HG02840 (cell line): ENCODE measurements at regions not wholly inside any gene's neighbourhood (a gene's known extent, or its start where the extent isn't known, plus 50 kb on each side); places are given as distances from the start of the nearest gene placed in this dataset.
"Not testable (repeated sequence)": the region's sequence is repeated elsewhere in the genome, so short reads cannot be mapped to it uniquely, and the experiment has no call there.

ENCODE experiments used
- ATAC-seq: cut with Tn5 transposase; IDR thresholded peaks from one replicate; pipeline ENCODE4 v1.9.1; 2021; ENCODE audit warnings: mild to moderate bottlenecking, moderate library complexity, moderate number of reproducible peaks; ENCODE audit not compliant: unreplicated experiment, low FRiP score

DNA sequence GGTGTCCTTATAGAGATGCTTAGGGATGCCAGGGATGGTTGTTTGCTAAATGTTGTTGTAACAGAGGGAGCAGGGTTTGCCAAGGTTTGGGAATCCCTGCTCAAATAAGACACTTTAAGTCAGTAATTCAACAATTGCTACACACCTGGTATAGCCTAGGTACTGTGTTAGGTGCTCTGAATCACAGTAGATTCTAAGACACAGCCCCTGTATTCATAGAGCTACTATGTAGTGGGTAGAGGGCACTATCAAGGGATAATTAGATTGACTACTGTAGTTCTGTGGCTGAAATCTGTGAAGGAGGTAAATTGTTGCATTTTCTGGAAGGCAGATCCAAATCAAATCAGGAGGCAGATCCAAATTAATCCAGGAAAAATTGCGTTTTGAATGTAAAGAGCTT, 149.2 kb downstream of the C12orf75 start:
- no peak for ATAC-seq

DNA sequence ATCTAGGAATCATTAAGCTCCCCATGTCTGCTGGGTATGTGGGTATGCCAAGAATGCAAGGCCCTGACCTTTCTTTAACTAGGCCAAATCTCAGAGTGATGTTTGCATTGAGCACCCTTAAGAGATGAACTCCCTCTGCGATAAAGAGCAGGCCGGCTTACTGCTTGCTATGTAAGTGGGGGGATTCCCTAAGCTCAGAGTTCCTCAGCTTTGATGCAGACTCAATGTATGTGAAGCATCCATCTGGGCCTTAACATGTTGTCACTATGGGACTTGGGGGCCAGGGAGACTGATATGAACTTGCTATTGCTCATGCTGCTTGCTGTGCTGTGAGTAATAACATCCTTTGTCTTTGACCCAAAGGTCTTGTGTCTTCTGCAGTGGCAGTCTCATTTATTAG, 149.7 kb downstream of the C12orf75 start:
- ATAC-seq = no peak

DNA sequence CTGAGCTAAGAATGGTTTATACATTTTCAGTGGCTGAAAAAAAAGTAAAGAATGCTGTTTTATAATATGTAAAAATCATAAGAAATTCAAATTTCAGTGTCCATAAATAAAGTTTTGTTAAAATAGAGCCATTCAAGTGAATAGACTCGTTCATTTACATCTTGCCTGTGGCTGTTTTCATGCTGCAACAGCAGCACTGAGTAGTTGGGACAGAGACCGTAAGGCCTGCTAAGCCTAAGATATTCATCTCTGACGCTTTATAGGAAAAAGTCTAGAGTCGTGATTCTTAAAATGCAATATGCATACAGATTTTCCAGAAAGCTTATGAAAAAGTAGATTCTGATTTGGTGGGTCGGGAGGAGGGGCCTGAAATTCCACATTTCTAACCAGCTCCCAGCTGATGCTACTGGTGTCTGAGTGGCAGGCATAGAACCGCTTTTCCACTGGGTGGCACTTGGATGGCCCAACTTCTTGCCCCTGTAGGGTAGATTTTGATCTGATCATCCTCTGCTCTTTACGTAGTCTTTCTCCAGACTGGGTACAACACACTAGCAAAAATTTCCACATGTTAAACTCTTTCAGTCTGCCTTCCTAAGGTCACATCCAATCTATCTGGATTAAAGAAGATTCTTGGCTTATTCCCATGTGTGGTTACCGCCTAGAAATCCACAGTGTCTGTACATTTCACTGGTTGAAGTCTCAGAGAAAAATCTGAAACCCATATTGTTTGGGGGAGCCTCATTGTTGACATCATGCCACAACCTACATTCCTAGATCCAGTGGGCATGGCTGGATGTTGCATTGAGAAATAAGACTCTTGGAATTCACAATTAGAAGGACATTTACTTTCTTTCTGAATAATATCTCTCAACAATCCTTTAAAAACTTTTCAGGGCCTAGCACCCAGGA, 151.2 kb downstream of the C12orf75 start:
- no peak for ATAC-seq

DNA sequence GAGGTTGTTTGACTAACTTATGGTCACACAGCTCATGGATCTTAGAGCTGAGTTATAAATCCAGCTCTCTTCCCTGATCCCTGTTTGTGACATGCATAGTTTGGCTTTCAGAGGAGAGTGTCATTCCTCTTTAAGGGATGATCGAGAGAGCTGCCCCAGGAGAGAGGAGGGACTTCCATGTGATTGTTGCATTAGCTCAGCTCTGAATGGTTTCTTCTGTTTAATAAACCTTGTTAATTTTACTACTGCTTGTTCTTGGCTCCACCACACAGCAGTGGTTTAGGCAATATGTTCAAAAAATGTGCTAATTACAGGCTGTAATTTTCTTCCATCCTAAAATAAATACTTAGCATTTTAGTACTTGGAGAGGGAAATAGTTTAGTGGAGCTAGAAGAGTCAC, 152.5 kb downstream of the C12orf75 start:
- ATAC-seq = no peak

DNA sequence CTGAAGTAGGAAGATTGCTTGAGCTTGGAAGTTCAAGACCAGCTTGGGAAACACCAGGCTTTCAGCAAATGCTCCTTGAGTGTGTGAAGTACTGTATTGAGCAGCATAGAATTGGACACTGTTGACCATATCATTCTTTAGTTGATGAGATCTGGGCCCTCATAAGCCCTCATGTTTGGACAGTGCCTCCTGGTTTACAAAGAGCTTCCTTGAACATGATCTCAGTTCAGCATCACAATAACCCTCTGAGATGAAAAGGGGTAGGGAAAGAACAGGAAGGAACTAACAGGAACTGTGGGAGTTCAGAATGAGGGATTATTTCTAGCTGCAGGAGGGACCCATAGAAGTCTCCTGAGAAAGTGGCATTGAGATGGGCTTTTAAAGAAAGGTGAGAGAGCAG, 153.2 kb downstream of the C12orf75 start:
- no peak for ATAC-seq

DNA sequence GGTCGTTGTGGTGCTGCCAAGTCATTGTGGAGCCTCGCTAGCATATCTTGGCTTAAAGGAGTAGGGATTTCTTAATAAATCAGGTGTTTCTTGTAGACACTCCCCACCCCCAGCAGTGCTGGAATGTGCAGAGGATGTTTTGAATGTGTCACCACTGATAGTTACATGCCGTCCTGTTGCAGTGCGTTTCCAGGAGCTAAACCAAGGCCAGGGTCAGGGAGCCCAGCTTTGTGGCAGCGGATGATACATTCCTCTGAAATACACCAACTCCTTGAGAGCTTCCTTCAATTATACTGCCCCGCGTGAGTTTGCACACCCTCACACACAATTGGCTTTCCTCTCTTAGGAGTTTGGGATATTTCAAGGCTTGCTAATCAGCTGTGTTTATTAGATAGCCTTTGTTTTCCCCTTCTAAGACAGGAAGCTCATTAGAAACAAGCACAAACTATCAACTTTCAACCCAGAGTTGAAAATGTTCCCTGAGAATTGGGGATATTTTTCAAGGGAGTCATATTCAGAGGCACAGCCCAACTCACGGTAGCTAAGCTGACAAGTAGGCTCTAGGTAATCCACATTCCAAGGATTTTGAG, 154.9 kb downstream of the C12orf75 start:
- ATAC-seq = no peak

DNA sequence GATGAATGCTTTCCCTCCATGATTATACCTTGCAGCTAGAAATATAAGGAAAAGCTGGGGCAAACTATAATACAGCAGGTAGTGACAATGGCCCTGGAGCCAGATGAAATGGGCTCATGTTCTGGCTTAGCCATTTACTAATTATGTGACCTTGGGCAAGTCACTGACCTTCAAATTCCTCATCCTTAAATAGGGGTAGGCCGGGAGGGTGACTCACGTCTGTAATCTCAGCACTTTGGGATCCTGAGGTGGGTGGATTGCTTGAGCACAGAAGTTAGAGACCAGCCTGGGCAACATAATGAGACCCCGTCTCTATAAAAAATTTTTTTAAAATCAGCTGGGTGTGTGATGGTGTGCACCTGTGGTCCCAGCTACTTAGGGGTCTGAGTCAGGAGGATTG, 155.4 kb downstream of the C12orf75 start:
- ATAC-seq = no peak

DNA sequence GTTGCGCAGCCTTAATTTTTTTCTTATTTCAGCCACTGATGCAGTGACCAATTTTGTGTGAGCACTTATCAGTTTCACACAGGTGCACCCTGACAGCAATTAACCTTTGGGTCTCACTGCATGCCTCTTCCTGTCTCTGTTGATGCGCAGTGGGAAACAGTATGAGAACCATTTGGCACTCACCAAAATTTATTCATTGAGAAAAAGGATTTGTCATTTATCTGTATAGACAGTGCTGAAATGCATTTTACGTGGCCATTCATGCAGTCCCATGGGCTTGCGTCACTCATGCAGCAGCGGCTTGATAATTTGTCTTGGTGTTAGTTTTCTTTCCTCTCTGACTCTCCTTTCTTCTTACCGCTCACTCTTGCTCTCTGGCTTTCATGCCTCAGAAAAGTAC, 157.5 kb downstream of the C12orf75 start:
- no peak for ATAC-seq

DNA sequence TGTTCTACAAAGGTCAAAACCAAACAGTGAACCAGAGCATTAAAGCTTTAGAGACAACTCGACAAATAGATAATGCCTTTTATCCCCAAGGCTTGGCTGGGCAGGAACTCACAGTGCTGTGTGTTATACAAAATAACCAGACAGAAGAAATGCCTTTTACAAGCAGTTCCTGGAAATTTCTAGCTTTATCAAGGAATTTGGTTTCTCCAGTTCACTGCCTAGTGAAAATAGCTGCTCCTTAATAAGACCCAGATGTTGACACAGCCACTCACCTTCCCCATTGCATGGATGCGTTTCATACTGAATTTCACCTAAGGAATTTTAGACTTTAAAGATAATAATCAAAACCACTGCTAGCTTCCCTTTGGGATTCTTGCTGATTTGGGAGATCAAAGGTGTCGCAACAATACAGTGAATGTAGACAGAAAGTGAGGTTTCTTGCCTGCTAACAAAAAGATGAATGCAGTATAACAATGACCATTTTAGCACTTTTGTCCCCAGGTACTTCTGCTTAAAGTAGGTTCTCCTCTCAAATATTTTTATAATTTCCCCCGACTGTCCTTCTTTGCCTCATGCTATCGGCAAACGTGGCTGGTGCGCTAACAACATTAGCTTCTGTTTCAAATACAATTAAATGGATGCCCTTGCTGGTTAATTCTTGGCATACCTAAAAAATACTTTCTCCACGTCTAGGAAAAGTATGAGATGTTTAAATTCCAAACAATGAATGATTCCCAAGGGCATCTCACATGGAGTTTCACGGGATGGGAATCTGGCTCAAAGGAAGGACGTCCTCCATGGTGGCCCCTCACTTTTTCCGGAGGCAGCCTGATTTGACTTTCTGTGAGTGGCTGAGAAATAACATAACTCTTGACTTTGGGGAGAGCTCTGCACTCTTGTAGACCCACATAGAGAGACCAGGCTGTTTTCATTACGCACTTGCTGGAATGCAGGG, 162.4 kb downstream of the C12orf75 start:
- ATAC-seq = no peak

DNA sequence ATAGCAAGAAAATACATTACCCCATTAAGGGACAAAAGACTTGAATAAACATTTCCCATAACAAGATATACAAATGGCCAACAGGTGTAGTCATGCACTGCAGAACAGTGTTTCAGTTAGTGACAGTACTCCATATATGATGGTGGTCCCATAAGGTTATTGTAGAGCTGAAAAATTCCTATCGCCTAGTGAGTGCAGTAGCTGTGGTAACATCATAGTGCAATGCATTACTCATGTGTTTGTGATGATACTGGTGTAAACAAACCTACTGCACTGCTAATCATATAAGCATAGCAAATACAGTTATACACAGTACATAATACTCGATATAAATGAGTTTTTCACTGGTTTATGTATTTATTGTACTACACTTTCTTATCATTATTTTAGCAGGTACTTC, 168.7 kb downstream of the C12orf75 start:
- ATAC-seq = no peak

DNA sequence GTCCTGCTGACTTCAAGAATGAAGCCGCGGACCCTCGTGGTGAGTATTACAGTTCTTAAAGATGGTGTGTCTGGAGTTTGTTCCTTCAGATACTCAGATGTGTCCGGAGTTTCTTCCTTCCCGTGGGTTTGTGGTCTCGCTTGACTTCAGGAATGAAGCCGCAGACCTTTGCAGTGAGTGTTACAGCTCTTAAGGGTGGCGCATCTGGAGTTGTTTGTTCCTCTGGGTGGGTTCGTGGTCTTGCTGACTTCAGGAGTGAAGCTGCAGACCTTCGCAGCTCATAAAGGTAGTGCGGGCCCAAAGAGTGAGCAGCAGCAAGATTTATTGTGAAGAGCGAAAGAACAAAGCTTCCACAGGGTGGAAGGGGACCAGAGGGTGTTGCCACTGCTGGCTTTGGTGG, 170.2 kb downstream of the C12orf75 start:
- not testable (repeated sequence) for ATAC-seq

DNA sequence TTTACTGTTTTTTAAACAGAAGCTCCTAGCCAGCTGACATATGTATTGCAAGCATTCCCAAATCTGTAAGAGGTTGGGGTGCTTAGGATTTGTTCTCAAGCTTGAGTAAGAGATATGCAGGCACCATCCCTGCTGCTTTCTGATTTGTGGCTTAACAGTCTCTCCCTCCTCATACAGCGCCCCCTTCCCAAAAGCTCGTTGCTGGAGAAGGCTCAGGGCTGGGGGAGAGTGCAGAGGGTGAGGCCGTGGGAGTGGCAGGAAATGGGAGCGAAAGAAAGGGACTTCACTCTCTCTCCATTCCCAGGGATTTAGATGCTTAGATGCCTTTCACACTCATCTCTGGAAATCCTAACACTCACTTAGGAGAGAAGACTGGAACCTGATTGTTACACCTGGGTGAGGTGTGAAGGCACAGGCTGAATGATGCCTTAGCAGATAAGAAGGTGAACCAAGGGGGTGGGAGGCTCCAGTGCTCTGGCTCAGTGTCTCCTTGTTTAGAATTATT, 172.0 kb downstream of the C12orf75 start:
- ATAC-seq = no peak

DNA sequence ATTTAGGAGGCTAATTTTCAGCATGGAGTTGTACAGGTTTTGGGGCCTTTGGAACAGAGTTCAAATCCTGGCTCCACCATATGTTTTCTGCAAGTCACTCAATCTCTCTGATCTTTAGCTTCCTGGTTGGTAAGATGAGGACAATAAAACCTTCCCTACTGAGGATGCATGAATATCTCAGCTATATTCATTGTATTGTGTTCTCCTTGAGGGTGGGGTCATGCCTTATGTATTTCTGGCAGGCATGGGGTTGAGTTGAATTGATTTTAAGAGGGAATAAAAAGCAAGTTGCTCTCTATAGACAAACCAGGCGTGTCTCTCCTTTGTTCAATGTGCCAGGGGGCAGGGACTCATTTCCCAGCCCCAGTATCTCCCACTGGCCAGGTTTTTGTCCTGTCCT, 173.1 kb downstream of the C12orf75 start:
- ATAC-seq = no peak

DNA sequence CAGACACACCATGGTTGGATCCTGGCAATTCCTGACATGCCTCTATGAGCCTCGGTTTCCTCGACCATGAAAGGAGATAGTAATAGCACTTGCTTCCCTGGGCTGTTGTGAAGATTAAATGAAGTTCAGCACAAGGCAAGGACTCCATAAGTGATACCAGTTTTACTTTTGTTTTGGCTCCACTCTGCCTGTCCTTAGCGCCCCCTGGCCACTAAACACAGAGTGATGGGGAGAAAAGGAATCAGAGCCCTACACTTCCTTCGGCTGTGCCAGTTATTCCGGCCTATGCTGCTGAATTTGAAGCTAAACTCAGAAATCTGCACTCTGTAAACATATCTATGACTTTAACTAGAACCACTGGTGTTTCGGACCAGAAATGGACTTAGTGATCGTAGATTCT, 173.8 kb downstream of the C12orf75 start:
- ATAC-seq = no peak

DNA sequence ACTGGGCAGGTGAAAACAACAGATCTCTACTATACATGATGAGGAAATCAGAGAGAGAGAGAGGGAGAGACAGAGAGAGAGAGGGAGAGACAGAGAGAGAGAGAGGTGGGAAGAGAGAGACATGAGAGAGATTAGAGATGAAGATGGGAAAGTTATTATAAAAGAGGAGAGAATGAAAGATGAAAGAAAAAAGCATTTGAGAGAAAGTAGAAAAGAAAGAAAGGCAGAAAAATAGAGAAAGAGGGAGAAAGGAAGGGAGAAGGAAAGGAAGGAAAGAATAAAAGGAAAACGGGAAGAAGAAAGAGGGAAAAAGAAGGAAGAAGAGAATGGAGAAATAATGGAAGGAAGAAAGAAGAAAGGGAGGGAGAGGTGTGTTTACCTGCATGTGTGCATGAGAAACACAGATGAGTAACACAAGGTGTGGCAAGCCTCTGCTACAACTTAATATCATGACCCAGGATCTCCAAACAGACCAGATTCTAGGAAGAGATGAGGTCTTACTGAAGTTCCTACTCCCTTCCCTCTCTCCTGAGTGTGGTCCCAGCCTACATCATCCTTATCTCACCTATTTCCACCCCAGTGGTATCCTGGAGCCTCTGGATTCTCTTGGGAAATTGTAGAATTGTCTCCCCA, 176.3 kb downstream of the C12orf75 start:
- no peak for ATAC-seq

DNA sequence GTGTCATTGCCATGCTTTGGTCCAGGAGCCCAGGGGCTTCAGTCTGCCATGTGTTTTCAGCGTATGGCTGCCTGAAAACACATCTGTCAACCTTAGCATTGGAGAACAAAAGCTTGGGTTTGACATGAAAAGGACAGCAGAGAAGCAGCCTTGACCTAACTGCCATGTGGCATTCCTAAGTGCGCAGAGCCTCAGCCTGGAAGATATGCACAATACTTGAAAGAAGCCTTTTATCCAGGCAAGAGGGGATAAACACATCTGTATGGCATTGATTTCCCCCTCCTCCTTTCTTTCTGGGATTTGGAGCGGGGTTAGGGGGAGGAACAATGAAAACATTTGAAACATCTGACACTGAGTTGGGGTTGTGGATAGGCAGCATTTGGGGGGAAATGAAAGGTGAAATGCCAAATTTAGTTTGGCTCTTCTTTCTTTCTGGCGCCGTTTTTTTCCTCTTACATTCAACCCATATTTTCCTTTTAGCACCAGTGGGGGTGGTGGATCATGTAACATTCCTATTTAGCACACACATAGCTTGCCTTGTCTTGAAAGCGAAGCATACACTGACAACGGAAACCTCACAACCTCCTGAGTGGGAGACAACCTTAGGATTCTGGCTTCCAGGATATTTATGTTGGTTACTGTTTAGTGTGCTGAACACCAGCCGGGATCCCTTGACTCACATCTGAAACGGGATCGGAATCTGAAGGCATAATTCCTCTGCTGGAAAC, 177.0 kb downstream of the C12orf75 start:
- no peak for ATAC-seq

DNA sequence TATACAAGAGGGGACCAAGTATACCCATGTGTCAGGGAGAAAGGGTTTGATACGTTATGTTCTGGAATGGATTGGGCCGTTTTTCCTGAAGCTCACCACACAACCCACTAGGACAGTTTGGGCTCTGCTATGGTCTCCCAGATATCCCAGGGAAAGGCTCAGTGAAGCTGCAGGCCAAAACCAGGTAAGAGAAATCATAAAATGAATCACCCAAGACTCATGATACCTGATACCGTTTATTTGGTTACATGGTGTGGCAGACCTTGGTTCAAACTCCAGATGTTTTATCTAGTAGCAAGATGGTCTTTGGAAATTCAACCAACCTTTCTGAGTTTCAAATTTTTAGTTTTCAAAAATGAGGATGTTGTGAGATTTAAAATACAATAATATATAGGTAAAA, 177.6 kb downstream of the C12orf75 start:
- no peak for ATAC-seq

DNA sequence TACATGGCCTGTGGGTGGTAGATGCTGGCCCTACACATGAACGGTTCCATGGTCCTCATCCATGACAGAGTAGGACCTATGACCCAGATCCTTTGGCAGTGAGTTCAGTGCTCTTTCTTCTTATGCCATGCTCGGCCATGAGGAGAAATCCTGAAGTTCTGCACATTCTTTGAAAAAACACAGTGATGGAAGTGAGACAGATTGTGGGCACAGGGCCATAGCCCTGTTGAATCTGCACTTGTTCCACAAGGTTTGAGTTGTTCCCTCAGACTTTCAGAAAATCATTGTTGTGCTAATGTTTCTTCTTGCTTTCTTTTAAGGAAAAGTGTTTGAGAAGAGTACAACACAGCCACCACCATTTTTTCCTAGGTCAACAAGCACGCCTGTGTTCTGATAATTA, 180.0 kb downstream of the C12orf75 start:
- ATAC-seq = no peak

DNA sequence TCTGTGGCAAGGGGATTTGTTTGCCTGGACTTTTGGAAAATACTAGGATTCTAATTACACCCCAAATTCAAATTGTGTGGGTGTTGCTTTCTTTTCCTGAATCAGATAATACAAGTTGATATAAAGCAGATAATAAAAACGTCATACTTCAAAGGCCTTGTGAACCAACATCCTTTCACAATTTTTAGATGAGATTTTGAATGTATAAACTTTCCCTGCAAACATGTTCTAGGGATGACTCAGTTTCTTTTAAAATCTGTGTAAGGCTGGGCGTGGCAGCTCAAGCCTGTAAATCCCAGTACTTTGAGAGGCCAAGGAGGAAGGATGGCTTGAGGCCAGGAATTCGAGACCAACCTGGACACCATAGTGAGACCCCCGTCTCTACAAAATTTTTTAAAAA, 182.4 kb downstream of the C12orf75 start:
- ATAC-seq = not testable (repeated sequence)
